Stomach (tissue), 8 donors: ENCODE measurements at regions not wholly inside any gene's neighbourhood (a gene's known extent, or its start where the extent isn't known, plus 50 kb on each side); places are given as distances from the start of the nearest gene placed in this dataset.
A peak's percentile ranks its signal among the peaks of the same experiment; 100 is the strongest.

Experiments used
- DNase-seq, 2 donors: peaks; one replicate each; pipeline versions ENCODE4 v3.0.0 to v3.0.0-alpha.2; 2013 to 2019
- H3K27ac ChIP-seq, 5 donors: fragments of 200-600 bp in 4 of 5; sonication (generic) in 4 of 5; one replicate each; pipeline ENCODE4 v1.5.1; 2013 to 2019; ENCODE audit warnings: mild to moderate bottlenecking in 1 of 5, moderate library complexity in 1 of 5
- H3K27me3 ChIP-seq, 3 donors: fragments of 200-600 bp; sonication (generic); one replicate each; pipeline ENCODE4 v1.5.1; 2017 to 2019; ENCODE audit warnings: mixed run types in 1 of 3
- H3K36me3 ChIP-seq, 4 donors: fragments of 200-600 bp; sonication (generic); 1 replicate in 3 of 4; 2 replicates in 1 of 4; pipeline ENCODE4 v1.5.1; 2016 to 2019
- H3K4me1 ChIP-seq, 4 donors: fragments of 200-600 bp; sonication (generic); one replicate each; pipeline ENCODE4 v1.5.1; 2016 to 2019
- H3K4me3 ChIP-seq, 4 donors: fragments of 200-600 bp; sonication (generic) in 3 of 4; one replicate each; pipeline ENCODE4 v1.5.1; 2016 to 2019; ENCODE audit warnings: mild to moderate bottlenecking in 1 of 4
- H3K9me3 ChIP-seq, 4 donors: fragments of 200-600 bp; sonication (generic); one replicate each; pipeline ENCODE4 v1.5.1; 2016 to 2019
- CTCF ChIP-seq, 7 experiments: fragments of 450-650 bp in 4 of 7; fragments of 200-600 bp in 3 of 7; sonication (generic) in 3 of 7; IDR thresholded peaks; one replicate each; pipeline ENCODE4 v1.5.1; 2016 to 2019; ENCODE audit warnings: antibody characterized with exemption in 7 of 7, control low read depth in 2 of 7, mild to moderate bottlenecking in 1 of 7
- EP300 ChIP-seq: sonication (generic); formaldehyde crosslinking; IDR thresholded peaks from one replicate; pipeline ENCODE4 v1.6.1; 2017; ENCODE audit warnings: antibody characterized with exemption
- POLR2A ChIP-seq, 4 donors: fragments of 450-650 bp; IDR thresholded peaks; one replicate each; pipeline ENCODE4 v1.6.1; 2016; ENCODE audit warnings: antibody characterized with exemption in 4 of 4, control low read depth in 2 of 4, mild to moderate bottlenecking in 1 of 4, moderate library complexity in 1 of 4
- POLR2AphosphoS5 ChIP-seq, 3 donors: sonication (generic); formaldehyde crosslinking; IDR thresholded peaks; one replicate each; pipeline ENCODE4 v1.6.1; 2016; ENCODE audit warnings: antibody characterized with exemption in 3 of 3
- WGBS, 5 donors: extraction: QIAGEN DNeasy Blood & Tissue Kit in 3 of 5; methylation state at CpG; one replicate each; pipeline versions ENCODE4 v1.1.5 to v1.1.7; 2013 to 2018; 5-methylcytosine and 5-hydroxymethylcytosine counted together
- intact Hi-C: fragments of 100-400 bp; cut with DNase I; formaldehyde crosslinking; loops from one replicate; pipeline ENCODE4 v1.15.1; 2023; ENCODE audit warnings: low total_unique reads
- donor health status: healthy with polysubstance abuse.
- donor health status: Bipolar disorder and iron deficiency.
- donor health status: healthy.

GRCh38 chr5:51987669-51988209, 604.5 kb downstream of the ISL1 start:
- 50 to 66% (median 53%) methylated on average over 2 of the region's 2 CpGs for WGBS, 5 donors
- no peaks in the 10 kb centered on the region for H3K4me1 ChIP-seq
- intact Hi-C loops, result no loop called here

DNA sequence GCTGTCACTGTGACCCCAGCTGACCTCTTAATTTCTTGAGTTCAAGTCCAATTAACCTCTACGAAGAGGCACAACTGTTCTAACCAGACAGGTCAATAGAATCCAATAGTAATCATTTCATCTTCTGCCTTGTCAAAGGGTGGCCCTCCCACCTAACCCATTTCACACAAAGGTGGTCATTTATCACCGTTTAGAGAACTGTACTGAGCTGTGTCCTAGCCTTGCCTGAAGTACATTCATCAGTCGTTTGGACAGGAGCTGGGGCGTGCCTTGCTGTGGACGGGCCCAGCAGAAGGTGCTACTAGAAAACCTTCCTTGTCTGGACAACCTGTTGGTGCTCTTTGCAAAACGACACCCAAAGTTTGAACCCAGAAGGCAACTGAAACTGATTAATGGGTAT, 605.4 kb downstream of the ISL1 start:
- Histone ChIP-seq H3K4me1 (no peaks in the 10 kb centered on the region), H3K36me3 (no peaks in the 10 kb centered on the region), H3K27me3 (no peaks in the 10 kb centered on the region), H3K4me3 (no peak overlapping the region), H3K9me3 (no peaks in the 10 kb centered on the region), H3K27ac (no peak overlapping the region)
- intact Hi-C loops, result no loop called here
- no peak for DNase-seq
- TF ChIP-seq CTCF (IDR thresholded peaks at IDR 0.05), result no peak
- 73 to 84% (median 79%) methylated on average over 6 of the region's 6 CpGs for WGBS, 5 donors

More at GRCh38 chr5:51987669-51988209, 604.5 kb downstream of the ISL1 start:
- Histone ChIP-seq H3K4me3 (no peak overlapping the region), H3K27me3 (no peaks in the 10 kb centered on the region), H3K9me3 (no peaks in the 10 kb centered on the region), H3K27ac (no peak overlapping the region), H3K36me3 (no peaks in the 10 kb centered on the region)
- DNase-seq, result peak in 1 of 2 donors; percentile 5
- no peak for TF ChIP-seq POLR2A (IDR thresholded peaks at IDR 0.05)
- TF ChIP-seq POLR2AphosphoS5 (IDR thresholded peaks at IDR 0.05), result no peak
- no peak for TF ChIP-seq CTCF (IDR thresholded peaks at IDR 0.05)
- TF ChIP-seq EP300, result no peak

- H3K27ac ChIP-seq, result no peak overlapping the region
- no peak overlapping the region for H3K4me3 ChIP-seq
- TF ChIP-seq POLR2A (IDR thresholded peaks at IDR 0.05) (no peak), CTCF (IDR thresholded peaks at IDR 0.05) (no peak), EP300 (no peak), POLR2AphosphoS5 (IDR thresholded peaks at IDR 0.05) (no peak)
Observed at GRCh38 chr5:51990241-51990640, 607.0 kb downstream of the ISL1 start.

DNA sequence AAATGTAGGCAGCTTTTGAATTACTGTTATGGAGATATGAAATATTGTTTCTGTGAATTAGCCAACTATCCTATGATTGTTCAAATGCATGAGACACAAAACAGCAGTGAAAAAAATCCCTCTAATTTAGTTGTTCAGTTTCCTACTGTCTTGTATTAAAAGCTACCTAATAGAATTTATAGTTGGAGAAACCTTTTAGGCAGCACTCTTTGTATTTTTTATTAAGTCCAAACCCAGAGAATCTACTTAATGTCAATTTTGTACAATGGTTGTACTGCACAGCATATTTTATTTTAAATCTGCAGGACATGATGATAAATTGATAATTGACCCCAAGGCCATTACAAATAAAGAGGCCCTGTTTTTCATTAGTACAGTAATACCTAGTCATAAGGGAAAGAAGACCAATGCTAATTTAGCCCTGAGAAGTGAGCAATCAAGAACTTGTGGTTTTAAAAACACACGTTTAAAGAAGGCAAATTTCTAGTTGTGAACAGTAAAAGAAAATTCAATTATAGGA, 607.5 kb downstream of the ISL1 start:
- 10 to 39% (median 21%) methylated on average over 1 of the region's 1 CpG for WGBS, 5 donors
- TF ChIP-seq EP300 (no peak), POLR2A (IDR thresholded peaks at IDR 0.05) (no peak), POLR2AphosphoS5 (IDR thresholded peaks at IDR 0.05) (no peak), CTCF (IDR thresholded peaks at IDR 0.05) (no peak)
- H3K4me3 ChIP-seq, result no peak overlapping the region
- no peaks in the 10 kb centered on the region for H3K4me1 ChIP-seq
- H3K27me3 ChIP-seq, result no peaks in the 10 kb centered on the region
- intact Hi-C loops, result no loop called here
- H3K9me3 ChIP-seq, result no peaks in the 10 kb centered on the region
- no peak overlapping the region for H3K27ac ChIP-seq
- DNase-seq, result no peak
- no peaks in the 10 kb centered on the region for H3K36me3 ChIP-seq

More at GRCh38 chr5:51990241-51990640, 607.0 kb downstream of the ISL1 start:
- no peaks in the 10 kb centered on the region for H3K9me3 ChIP-seq
- 64 to 84% (median 75%) methylated on average over 2 of the region's 2 CpGs for WGBS, 5 donors
- H3K4me1 ChIP-seq, result no peaks in the 10 kb centered on the region
- DNase-seq, result no peak
- intact Hi-C loops, result no loop called here
- H3K27me3 ChIP-seq, result no peaks in the 10 kb centered on the region
- no peaks in the 10 kb centered on the region for H3K36me3 ChIP-seq
